ENCODE measurements at regions not wholly inside any gene's neighbourhood (a gene's known extent, or its start where the extent isn't known, plus 50 kb on each side); places are given as distances from the start of the nearest gene placed in this dataset.
"Not testable (repeated sequence)": the region's sequence is repeated elsewhere in the genome, so short reads cannot be mapped to it uniquely, and the experiment has no call there.

GRCh38 chr14:37760275-37760674 lies 164.8 kb downstream of the TTC6 start:
- H3K27me3 ChIP-seq (ENCODE audit: control insufficient read depth in 2 of 2, insufficient read depth in 2 of 2, low read length in 2 of 2); H2AFZ ChIP-seq (ENCODE audit: low read depth, low read length); POLR2A ChIA-PET; dilution Hi-C loops (cut with MboI; ENCODE audit: extremely low pct_ligation_motif_present, low sequenced_read_pairs); H3K9ac ChIP-seq (replicated peaks; ENCODE audit: extremely low read depth, insufficient read depth, low read length); FAIRE-seq; H3K9me1 ChIP-seq (replicated peaks; ENCODE audit: control insufficient read depth, extremely low read depth, insufficient read depth, low read length); H3K9me3 ChIP-seq (replicated peaks; ENCODE audit: control insufficient read depth, insufficient read depth, low read length); H3K4me3 ChIP-seq (replicated peaks in 1 of 3; ENCODE audit: insufficient read depth in 1 of 3, low read depth in 1 of 3, low read length in 3 of 3); BruUV-seq (replicated peaks); DNase-seq (ENCODE audit: low read depth, low spot score); H3K36me3 ChIP-seq (ENCODE audit: control insufficient read depth in 2 of 2, extremely low read depth in 1 of 2, insufficient read depth in 2 of 2, low read length in 2 of 2); H4K20me1 ChIP-seq (replicated peaks; ENCODE audit: control insufficient read depth, extremely low read depth, insufficient read depth, low read length); H3K4me2 ChIP-seq (ENCODE audit: insufficient read depth, low read length); H3K27ac ChIP-seq (ENCODE audit: insufficient read depth, low read depth, low read length); H3K4me1 ChIP-seq (ENCODE audit: control insufficient read depth, extremely low read depth, insufficient read depth, low read length); CTCF ChIA-PET; H3K79me2 ChIP-seq (ENCODE audit: control insufficient read depth, insufficient read depth, low read length); intact Hi-C loops (cut with micrococcal nuclease): not testable (repeated sequence)

- ChIA-PET CTCF (no interaction called here), POLR2A (no interaction called here)
- Histone ChIP-seq H3K9me3 (replicated peaks; ENCODE audit: control insufficient read depth, insufficient read depth, low read length) (no peaks in the 10 kb centered on the region), H3K4me3 (replicated peaks in 1 of 3; ENCODE audit: insufficient read depth in 1 of 3, low read depth in 1 of 3, low read length in 3 of 3) (no peak overlapping the region), H3K4me2 (ENCODE audit: insufficient read depth, low read length) (no peak overlapping the region), H3K27me3 (ENCODE audit: control insufficient read depth in 2 of 2, insufficient read depth in 2 of 2, low read length in 2 of 2) (no peaks in the 10 kb centered on the region), H4K20me1 (replicated peaks; ENCODE audit: control insufficient read depth, extremely low read depth, insufficient read depth, low read length) (no peaks in the 10 kb centered on the region), H3K9ac (replicated peaks; ENCODE audit: extremely low read depth, insufficient read depth, low read length) (no peak overlapping the region), H3K36me3 (ENCODE audit: control insufficient read depth in 2 of 2, extremely low read depth in 1 of 2, insufficient read depth in 2 of 2, low read length in 2 of 2) (no peaks in the 10 kb centered on the region), H3K27ac (ENCODE audit: insufficient read depth, low read depth, low read length) (no peak overlapping the region), H3K9me1 (replicated peaks; ENCODE audit: control insufficient read depth, extremely low read depth, insufficient read depth, low read length) (no peaks in the 10 kb centered on the region), H3K4me1 (ENCODE audit: control insufficient read depth, extremely low read depth, insufficient read depth, low read length) (no peaks in the 10 kb centered on the region), H2AFZ (ENCODE audit: low read depth, low read length) (no peak overlapping the region), H3K79me2 (ENCODE audit: control insufficient read depth, insufficient read depth, low read length) (no peaks in the 10 kb centered on the region)
- BruUV-seq (replicated peaks): no TSS peak
- DNase-seq (ENCODE audit: low read depth, low spot score) (no peak), FAIRE-seq (no peak)
- TF ChIP-seq EZH2 (IDR thresholded peaks at IDR 0.05; ENCODE audit: borderline replicate concordance, low read depth, low read length, severe bottlenecking): no peak
- TF ChIP-seq MYC (IDR thresholded peaks at IDR 0.05; ENCODE audit: low read depth, low read length): no peak
- TF ChIP-seq POLR2A (IDR thresholded peaks at IDR 0.05; ENCODE audit: low read depth, low read length): no peak
- no peak for TF ChIP-seq POLR2AphosphoS5 (IDR thresholded peaks at IDR 0.05; ENCODE audit: insufficient read depth, low read depth, low read length)
- TF ChIP-seq CTCF (IDR thresholded peaks at IDR 0.05; ENCODE audit: extremely low read depth in 1 of 2, insufficient read depth in 1 of 2, low read depth in 1 of 2, low read length in 2 of 2): no peak
- TF ChIP-seq JUN (IDR thresholded peaks at IDR 0.05; ENCODE audit: borderline replicate concordance, insufficient read depth, insufficient read length, low read depth): no peak
- TF ChIP-seq MAX (IDR thresholded peaks at IDR 0.05; ENCODE audit: insufficient read depth, insufficient read length): no peak
- no peak for TF ChIP-seq GATA2 (IDR thresholded peaks at IDR 0.05; ENCODE audit: insufficient read depth, insufficient read length, low read depth, low read length)
- TF ChIP-seq FOS (IDR thresholded peaks at IDR 0.05; ENCODE audit: borderline replicate concordance, insufficient read depth, low read length): no peak
- intact Hi-C loops (cut with micrococcal nuclease) (no loop called here), dilution Hi-C loops (cut with MboI; ENCODE audit: extremely low pct_ligation_motif_present, low sequenced_read_pairs) (no loop called here)
Observed at GRCh38 chr14:37763266-37763665, 167.8 kb downstream of the TTC6 start.

GRCh38 chr14:37772283-37772682 lies 176.9 kb downstream of the TTC6 start:
- intact Hi-C loops (cut with micrococcal nuclease); H2AFZ ChIP-seq (ENCODE audit: low read depth, low read length); FAIRE-seq; H3K9ac ChIP-seq (replicated peaks; ENCODE audit: extremely low read depth, insufficient read depth, low read length); CTCF ChIA-PET; DNase-seq (ENCODE audit: low read depth, low spot score); H3K9me1 ChIP-seq (replicated peaks; ENCODE audit: control insufficient read depth, extremely low read depth, insufficient read depth, low read length); H4K20me1 ChIP-seq (replicated peaks; ENCODE audit: control insufficient read depth, extremely low read depth, insufficient read depth, low read length); H3K27me3 ChIP-seq (ENCODE audit: control insufficient read depth in 2 of 2, insufficient read depth in 2 of 2, low read length in 2 of 2); H3K4me2 ChIP-seq (ENCODE audit: insufficient read depth, low read length); H3K9me3 ChIP-seq (replicated peaks; ENCODE audit: control insufficient read depth, insufficient read depth, low read length); H3K36me3 ChIP-seq (ENCODE audit: control insufficient read depth in 2 of 2, extremely low read depth in 1 of 2, insufficient read depth in 2 of 2, low read length in 2 of 2); H3K4me1 ChIP-seq (ENCODE audit: control insufficient read depth, extremely low read depth, insufficient read depth, low read length); POLR2A ChIA-PET; dilution Hi-C loops (cut with MboI; ENCODE audit: extremely low pct_ligation_motif_present, low sequenced_read_pairs); H3K27ac ChIP-seq (ENCODE audit: insufficient read depth, low read depth, low read length); H3K4me3 ChIP-seq (replicated peaks in 1 of 3; ENCODE audit: insufficient read depth in 1 of 3, low read depth in 1 of 3, low read length in 3 of 3); BruUV-seq (replicated peaks); H3K79me2 ChIP-seq (ENCODE audit: control insufficient read depth, insufficient read depth, low read length): not testable (repeated sequence)
